GM18507 (cell line): ENCODE measurements at regions not wholly inside any gene's neighbourhood (a gene's known extent, or its start where the extent isn't known, plus 50 kb on each side); places are given as distances from the start of the nearest gene placed in this dataset.
A peak's percentile ranks its signal among the peaks of the same experiment; 100 is the strongest.

Experiments used
- DNase-seq: peaks from one replicate; pipeline ENCODE4 v3.0.0; 2011; ENCODE audit warnings: low read depth; ENCODE audit not compliant: insufficient read length; ENCODE audit errors: extremely low spot score
- FAIRE-seq: peaks from 2 replicates; lab custom pipeline; 2011; peaks lifted over from hg19 to GRCh38; lab: Jason Lieb, UNC

GRCh38 chr4:74878323-74878722 is 54.6 kb upstream of the PARM1 start:
- DNase-seq = no peak
- FAIRE-seq = no peak

GRCh38 chr4:74875451-74875850 is 57.5 kb upstream of the PARM1 start:
- FAIRE-seq = no peak
- no peak for DNase-seq

GRCh38 chr4:74874753-74875367 is 58.1 kb upstream of the PARM1 start:
- FAIRE-seq (peak; percentile 95), DNase-seq (peak; percentile 14)

GRCh38 chr4:74873545-74874301 is 59.2 kb upstream of the PARM1 start:
- DNase-seq (peak; percentile 4), FAIRE-seq (peak; percentile 96)

GRCh38 chr4:74858921-74859562 is 64.7 kb upstream of the BTC start:
- FAIRE-seq (no peak), DNase-seq (no peak)

GRCh38 chr4:74855879-74856278 is 61.6 kb upstream of the BTC start:
- FAIRE-seq (no peak), DNase-seq (no peak)

GRCh38 chr4:74848774-74849173 is 54.5 kb upstream of the BTC start:
- no peak for FAIRE-seq
- DNase-seq = no peak

GRCh38 chr4:74845834-74846233 is 51.5 kb upstream of the BTC start:
- no peak for DNase-seq
- no peak for FAIRE-seq
